DMS79 treated with DMSO at 0.1 percent for 48 hours (cell line): ENCODE measurements at regions not wholly inside any gene's neighbourhood (a gene's known extent, or its start where the extent isn't known, plus 50 kb on each side); places are given as distances from the start of the nearest gene placed in this dataset.
A peak's percentile ranks its signal among the peaks of the same experiment; 100 is the strongest.
"Not testable (repeated sequence)": the region's sequence is repeated elsewhere in the genome, so short reads cannot be mapped to it uniquely, and the experiment has no call there.

Source experiments
- DNase-seq: peaks from one replicate; lab custom pipeline; 2025; lab: John Stamatoyannopoulos, UW

DNA sequence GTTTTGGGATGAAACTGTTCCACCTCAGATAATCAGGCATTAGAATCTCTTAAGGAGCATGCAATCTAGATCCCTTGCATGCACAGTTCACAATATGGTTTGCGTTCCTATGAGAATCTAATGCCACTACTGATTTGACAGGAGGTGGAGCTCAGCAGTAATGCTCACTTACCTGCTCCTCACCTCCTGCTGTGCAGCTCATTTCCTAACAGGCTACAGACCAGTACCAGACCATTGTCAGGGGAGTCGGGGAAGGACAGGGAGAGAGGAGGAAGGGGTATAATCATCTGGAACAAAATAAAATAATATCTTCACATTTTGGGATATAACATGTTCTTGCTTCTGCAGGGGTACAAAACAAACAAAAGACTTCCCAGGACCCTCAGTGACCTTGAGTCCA lies 532.0 kb upstream of the FSHR start:
- no peak for DNase-seq

GRCh38 chr2:49677227-49677626 lies 522.9 kb upstream of the FSHR start:
- no peak for DNase-seq

DNA sequence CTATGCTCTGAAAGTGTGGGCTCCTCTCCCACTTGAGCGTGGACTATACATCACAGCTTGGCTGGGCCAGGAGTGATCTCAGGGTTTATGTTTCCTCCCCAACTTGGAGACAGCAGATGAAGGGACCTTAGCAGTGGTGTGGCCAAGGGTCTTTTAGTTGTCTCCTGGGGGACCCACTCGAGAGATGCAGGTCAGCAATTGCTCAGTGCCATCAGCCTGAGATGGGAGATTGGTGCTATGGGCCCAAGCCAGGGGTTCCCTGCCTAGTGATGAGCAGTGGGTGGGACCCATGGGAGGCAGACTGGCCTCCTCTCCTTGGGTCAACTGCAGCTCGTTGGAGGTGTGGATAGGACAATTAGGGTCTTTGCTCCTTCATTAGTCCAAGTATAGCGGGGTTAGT lies 510.5 kb upstream of the FSHR start:
- DNase-seq, result no peak

GRCh38 chr2:49661809-49662208 lies 507.5 kb upstream of the FSHR start:
- no peak for DNase-seq

GRCh38 chr2:49656853-49657252 lies 502.5 kb upstream of the FSHR start:
- DNase-seq, result no peak

GRCh38 chr2:49643149-49643548 lies 488.8 kb upstream of the FSHR start:
- DNase-seq, result no peak

- DNase-seq, result no peak
Measured at GRCh38 chr2:49640630-49641029, 486.3 kb upstream of the FSHR start.

GRCh38 chr2:49621016-49621415 lies 466.7 kb upstream of the FSHR start:
- no peak for DNase-seq

DNA sequence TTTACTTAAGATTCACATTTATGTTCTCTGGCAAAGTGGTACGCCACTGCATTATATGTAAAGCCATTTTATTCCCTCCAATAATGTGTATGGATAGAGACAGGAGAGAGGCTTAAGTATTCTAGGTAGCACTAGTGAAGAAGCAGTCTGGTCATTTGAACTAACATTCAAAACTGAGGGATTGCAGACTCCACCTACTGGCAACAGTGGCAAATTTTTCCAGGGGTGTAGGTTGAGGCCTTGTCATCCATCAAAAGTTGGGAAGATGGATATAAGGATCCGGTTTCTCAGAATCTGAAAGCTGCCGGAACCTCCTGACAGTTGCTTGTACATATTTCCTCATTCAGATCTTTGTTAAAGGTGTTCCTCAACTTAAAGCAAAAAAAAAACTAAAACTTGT lies 465.5 kb upstream of the FSHR start:
- DNase-seq, result no peak

- DNase-seq, result peak; percentile 80
Measured at GRCh38 chr2:49618491-49618890, 464.2 kb upstream of the FSHR start.

DNA sequence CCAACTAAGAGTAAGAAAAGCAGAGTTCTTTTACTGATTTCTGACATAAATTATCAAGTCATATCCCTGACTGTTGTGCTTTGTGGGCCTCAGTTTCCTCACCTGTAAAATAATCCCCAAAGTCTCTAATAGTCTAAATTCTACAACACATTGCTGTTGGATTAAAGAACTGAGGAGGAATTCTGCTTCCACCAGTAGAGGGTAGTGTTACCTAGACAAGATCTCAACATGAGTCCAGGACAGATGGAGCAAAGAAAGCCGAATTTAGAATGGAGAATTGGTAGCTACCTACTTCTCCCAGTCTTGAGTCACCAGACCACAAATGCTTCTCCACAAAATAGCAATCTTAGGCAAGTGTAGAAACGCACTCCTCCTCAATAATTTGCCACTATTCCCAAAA lies 462.5 kb upstream of the FSHR start:
- peak; percentile 32 for DNase-seq

DNA sequence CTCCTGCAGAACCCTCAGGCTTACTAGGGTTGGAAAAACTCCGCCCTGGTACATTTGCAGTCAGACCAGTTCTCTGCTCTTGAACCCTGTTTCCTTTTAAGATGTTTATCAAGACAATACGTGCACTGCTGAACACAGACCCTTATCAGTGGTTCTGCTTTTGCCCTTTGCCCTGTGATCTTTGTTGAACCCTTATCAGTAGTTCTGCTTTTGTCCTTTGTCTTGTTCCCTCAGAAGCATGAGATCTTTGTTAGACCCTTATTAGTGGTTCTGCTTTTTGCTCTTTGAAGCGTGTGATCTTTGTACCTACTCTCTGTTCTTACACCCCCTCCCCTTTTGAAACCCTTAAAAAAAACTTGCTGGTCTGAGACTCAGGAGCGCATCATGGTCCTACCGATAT lies 457.5 kb upstream of the FSHR start:
- DNase-seq, result not testable (repeated sequence)

DNA sequence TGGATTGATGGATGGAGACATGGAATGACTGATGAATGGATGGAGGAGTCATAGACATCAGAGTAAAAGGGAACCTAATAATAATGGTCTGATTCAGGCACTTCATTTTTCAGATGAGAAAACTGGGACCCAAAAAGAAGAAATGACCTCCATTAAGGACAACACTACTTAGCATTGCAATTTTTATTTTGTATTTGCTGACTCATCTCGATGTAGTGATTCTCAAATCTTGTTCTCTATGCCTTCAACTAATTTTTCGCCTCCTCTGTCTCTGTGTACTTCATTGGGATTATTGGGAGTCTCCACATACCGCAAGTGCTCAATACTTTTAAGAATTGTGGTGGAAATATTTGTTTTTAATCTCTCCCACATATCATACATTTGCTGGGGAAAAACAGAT lies 446.2 kb upstream of the FSHR start:
- DNase-seq, result no peak

GRCh38 chr2:49598231-49598630 lies 443.9 kb upstream of the FSHR start:
- no peak for DNase-seq

GRCh38 chr2:49585921-49586320 lies 431.6 kb upstream of the FSHR start:
- no peak for DNase-seq

DNA sequence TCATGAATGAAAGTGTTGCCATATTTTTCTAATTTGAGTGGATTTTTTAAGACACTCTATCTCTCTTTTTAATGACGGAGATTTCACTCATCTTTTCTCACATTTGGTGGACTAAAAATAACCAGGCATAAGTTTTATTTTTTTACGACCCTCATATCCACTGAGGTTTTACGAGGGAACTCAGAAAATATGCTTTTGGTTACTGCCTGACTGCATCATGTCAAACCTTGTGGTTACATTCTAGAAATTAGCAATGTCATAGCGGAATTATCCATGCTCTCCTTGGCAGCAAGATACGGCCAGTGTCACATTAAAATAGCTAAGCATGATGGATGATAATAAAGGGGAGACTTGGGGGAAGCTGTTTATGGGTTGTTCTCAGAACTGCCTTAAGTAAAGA lies 428.6 kb upstream of the FSHR start:
- no peak for DNase-seq

DNA sequence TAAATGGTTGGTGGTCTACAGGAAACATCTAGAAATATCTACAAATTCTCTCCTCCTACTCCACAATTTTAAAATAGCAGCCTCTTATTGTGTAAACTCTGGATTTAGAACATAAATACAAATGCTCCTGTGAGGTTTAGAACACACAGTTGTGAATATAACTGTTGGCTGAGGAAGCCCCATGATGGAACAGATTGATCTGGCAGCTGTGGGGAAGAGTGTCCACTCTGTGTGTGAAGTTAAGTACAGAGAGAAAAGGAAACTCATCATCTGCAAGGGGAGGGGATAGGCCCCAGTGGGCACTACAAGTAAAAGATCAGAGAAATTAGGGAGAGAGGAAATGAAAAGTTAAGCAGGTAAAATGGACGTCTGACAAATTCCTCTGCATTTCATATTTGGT lies 422.7 kb upstream of the FSHR start:
- no peak for DNase-seq

DNA sequence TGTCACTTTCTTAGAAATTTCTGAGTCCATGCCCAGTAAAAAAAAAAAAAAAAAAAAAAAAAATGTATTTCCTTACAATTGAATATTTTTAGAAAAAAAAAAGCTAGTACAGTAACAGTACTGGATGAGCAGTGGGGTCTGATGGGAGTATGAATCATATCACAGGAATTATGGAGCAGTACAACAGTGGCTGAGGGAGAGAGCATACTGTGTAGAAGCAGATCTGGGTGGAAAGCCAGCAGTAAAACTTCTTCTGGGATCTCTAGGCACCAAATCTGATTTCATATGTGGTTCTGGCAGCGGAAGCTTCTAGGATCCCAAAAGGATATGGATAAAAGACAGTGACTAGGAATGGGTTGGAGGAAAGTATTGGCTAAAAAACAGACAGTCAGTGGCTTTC lies 414.9 kb upstream of the FSHR start:
- DNase-seq, result no peak

- DNase-seq, result no peak
Measured at GRCh38 chr2:49567811-49568600, 413.7 kb upstream of the FSHR start.

DNA sequence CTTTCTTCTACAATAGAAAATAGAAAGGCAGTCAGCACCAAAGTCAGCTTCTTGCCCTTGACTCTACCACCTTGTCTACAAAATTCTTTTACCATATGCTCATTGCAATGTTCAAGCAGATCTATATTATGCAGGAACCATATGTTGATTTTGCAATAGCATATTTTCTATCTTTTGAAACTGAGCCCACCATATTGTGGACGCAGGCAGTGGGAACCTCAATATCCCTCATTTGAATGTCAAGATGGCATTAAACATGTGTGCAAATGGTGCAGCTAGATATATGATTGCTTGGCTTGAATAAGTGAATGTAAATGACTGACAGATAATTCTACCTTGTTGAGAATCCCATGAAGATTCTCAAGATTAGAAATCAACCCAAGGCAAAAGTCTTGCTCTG lies 412.7 kb upstream of the FSHR start:
- DNase-seq, result no peak

GRCh38 chr2:49553658-49554057 lies 399.3 kb upstream of the FSHR start:
- DNase-seq, result no peak

DNA sequence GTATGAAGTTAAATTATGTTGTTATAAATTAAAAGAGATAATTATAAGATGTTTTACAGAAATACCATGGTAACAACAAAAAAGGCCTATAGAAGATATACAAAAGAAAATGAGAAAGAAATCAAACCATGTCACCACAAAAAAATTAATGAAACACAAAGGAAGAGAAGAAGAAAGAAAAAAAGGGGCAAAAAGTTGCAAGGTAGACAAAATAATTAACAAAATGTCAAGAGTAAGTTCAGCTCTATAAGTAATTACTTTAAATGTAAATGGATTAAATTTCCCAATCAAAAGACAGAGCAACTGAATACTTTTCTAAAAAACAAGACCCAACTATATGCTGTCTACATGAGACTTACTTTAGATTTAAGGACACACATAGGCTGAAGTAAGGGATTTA lies 378.4 kb upstream of the FSHR start:
- DNase-seq, result no peak

DNA sequence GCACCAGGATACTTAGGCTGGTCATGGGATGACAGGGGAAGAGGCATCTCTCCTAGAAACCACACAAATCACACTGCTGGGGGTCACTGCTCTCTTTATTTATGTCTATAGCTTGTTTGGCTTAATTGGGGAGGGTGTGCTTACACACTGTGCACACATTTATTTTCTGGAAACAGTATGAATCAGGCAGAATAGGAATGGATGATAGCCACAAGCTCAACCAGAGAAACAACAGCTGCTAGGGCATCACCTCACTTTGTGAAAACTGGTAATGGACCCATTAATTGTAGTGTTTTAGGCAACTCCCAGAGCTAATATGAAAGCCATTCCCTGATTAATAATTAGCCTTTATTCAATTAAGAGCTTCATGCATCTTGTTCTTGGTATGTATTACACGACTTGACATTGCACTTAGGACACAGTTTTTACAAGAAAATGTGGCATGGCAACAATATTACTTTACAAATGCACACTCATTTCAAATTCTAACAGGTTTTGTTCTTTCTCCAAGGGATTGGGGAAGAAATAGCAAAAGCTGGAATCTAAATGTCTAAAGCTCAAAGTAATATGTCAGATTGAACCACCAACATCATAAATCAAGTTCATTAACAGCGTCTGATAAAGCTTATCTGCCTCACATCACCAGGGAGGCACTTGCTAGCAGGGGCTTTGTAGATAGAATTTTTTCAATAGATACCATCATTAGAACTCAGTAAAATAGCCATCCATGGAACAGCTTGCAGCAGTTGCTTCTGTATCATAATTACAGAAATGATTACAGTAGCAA lies 361.9 kb upstream of the FSHR start:
- no peak for DNase-seq

DNA sequence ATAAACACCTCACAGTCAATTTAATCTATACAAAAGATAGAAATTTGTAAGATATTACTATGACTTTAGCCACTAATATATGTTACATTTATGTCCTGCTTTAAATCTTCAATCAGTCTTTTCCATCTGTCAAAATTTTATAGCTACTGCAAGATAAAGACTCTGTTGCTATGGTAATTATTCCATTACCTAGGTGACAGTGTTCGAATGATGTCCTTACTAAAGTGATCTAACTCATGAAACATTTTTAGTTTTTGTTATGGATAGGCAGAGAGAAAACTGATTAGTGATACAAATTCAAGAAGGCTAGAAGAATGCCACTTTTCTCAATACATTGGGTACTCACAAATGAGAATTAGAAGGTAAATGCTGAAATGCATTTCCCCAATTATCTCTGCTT lies 359.9 kb upstream of the FSHR start:
- no peak for DNase-seq
